Activated CD8-positive, alpha-beta memory T cell treated with anti-CD3 and anti-CD28 coated beads for 36 hours (primary cell): ENCODE measurements at regions not wholly inside any gene's neighbourhood (a gene's known extent, or its start where the extent isn't known, plus 50 kb on each side); places are given as distances from the start of the nearest gene placed in this dataset.

Experiments
- CTCF ChIA-PET: fragments of 350-600 bp; sonication (Branson Sonifier 250); formaldehyde crosslinking; loops from one replicate; lab custom pipeline; 2021; ENCODE audit warnings: antibody characterized with exemption; lab: Charles Lee
- POLR2A ChIA-PET: fragments of 350-600 bp; sonication (Branson Sonifier 250); formaldehyde crosslinking; loops from one replicate; lab custom pipeline; 2021; ENCODE audit warnings: antibody characterized with exemption; lab: Charles Lee

- POLR2A ChIA-PET, result no interaction called here
These were observed 148.7 kb downstream of the LURAP1L start for GRCh38 chr9:12923468-12924009.

GRCh38 chr9:12930906-12931305 is 156.1 kb downstream of the LURAP1L start:
- ChIA-PET POLR2A (no interaction called here), CTCF (no interaction called here)

More at GRCh38 chr9:12923468-12924009, 148.7 kb downstream of the LURAP1L start:
- CTCF ChIA-PET, result no interaction called here

- POLR2A ChIA-PET, result no interaction called here
- CTCF ChIA-PET, result no interaction called here
These were observed 159.1 kb downstream of the LURAP1L start for GRCh38 chr9:12933957-12934356.

GRCh38 chr9:12934545-12935272 is 159.9 kb downstream of the LURAP1L start:
- ChIA-PET POLR2A (no interaction called here), CTCF (no interaction called here)

- CTCF ChIA-PET, result no interaction called here
- POLR2A ChIA-PET, result no interaction called here
These were observed 160.9 kb downstream of the LURAP1L start for GRCh38 chr9:12935714-12936113.

- POLR2A ChIA-PET, result no interaction called here
These were observed 179.6 kb downstream of the LURAP1L start for GRCh38 chr9:12954441-12954840.

GRCh38 chr9:12955510-12956163 is 180.8 kb downstream of the LURAP1L start:
- CTCF ChIA-PET, result no interaction called here
- POLR2A ChIA-PET, result no interaction called here

More at GRCh38 chr9:12954441-12954840, 179.6 kb downstream of the LURAP1L start:
- CTCF ChIA-PET, result no interaction called here

GRCh38 chr9:12956261-12956660 is 181.4 kb downstream of the LURAP1L start:
- ChIA-PET POLR2A (no interaction called here), CTCF (no interaction called here)

GRCh38 chr9:12956805-12957204 is 182.0 kb downstream of the LURAP1L start:
- ChIA-PET POLR2A (no interaction called here), CTCF (no interaction called here)

- ChIA-PET POLR2A (no interaction called here), CTCF (no interaction called here)
These were observed 183.5 kb downstream of the LURAP1L start for GRCh38 chr9:12958279-12958678.

- CTCF ChIA-PET, result no interaction called here
- POLR2A ChIA-PET, result no interaction called here
These were observed 183.9 kb downstream of the LURAP1L start for GRCh38 chr9:12958708-12959107.

- ChIA-PET CTCF (no interaction called here), POLR2A (no interaction called here)
These were observed 186.5 kb downstream of the LURAP1L start for GRCh38 chr9:12961276-12961809.

GRCh38 chr9:12963537-12963936 is 188.7 kb downstream of the LURAP1L start:
- ChIA-PET POLR2A (no interaction called here), CTCF (no interaction called here)

- ChIA-PET POLR2A (no interaction called here), CTCF (no interaction called here)
These were observed 189.5 kb downstream of the LURAP1L start for GRCh38 chr9:12964271-12964670.

GRCh38 chr9:12965303-12965702 is 190.5 kb downstream of the LURAP1L start:
- ChIA-PET CTCF (no interaction called here), POLR2A (no interaction called here)

- ChIA-PET POLR2A (no interaction called here), CTCF (no interaction called here)
These were observed 193.3 kb downstream of the LURAP1L start for GRCh38 chr9:12968093-12968492.

- CTCF ChIA-PET, result no interaction called here
- POLR2A ChIA-PET, result no interaction called here
These were observed 198.1 kb downstream of the LURAP1L start for GRCh38 chr9:12972608-12973589.

GRCh38 chr9:12973710-12974109 is 198.9 kb downstream of the LURAP1L start:
- ChIA-PET POLR2A (no interaction called here), CTCF (no interaction called here)

- CTCF ChIA-PET, result no interaction called here
- POLR2A ChIA-PET, result no interaction called here
These were observed 199.9 kb downstream of the LURAP1L start for GRCh38 chr9:12974671-12975070.

GRCh38 chr9:12975496-12975895 is 200.7 kb downstream of the LURAP1L start:
- CTCF ChIA-PET, result no interaction called here

More at GRCh38 chr9:12975496-12975895, 200.7 kb downstream of the LURAP1L start:
- POLR2A ChIA-PET, result no interaction called here
